ENCODE measurements at regions not wholly inside any gene's neighbourhood (a gene's known extent, or its start where the extent isn't known, plus 50 kb on each side); places are given as distances from the start of the nearest gene placed in this dataset.

GRCh38 chr7:130951303-130951975 lies 217.4 kb upstream of the KLF14 start:
- Histone ChIP-seq H3K9ac (ENCODE audit: low read length) (no peak overlapping the region), H2AFZ (ENCODE audit: low read length) (no peak overlapping the region), H4K20me1 (ENCODE audit: insufficient read depth, low read length) (peaks cover 55% of the 10 kb centered on the region), H3K27me3 (replicated peaks; ENCODE audit: insufficient read depth, low read length) (no peaks in the 10 kb centered on the region), H3K9me3 (replicated peaks; ENCODE audit: insufficient read depth, low read length) (no peaks in the 10 kb centered on the region), H3K36me3 (replicated peaks; ENCODE audit: insufficient read depth, low read length) (peaks cover 2% of the 10 kb centered on the region), H3K27ac (ENCODE audit: low read length) (no peak overlapping the region), H3F3A (ENCODE audit: insufficient read depth, low read length) (no peaks in the 10 kb centered on the region; the same call in 1 of the 2 replicates), H3K4me2 (ENCODE audit: low read depth, low read length) (no peak overlapping the region), H3K9me2 (replicated peaks; ENCODE audit: insufficient read depth, low read length) (no peaks in the 10 kb centered on the region), H3K4me1 (ENCODE audit: low read length) (peaks cover 11% of the 10 kb centered on the region), H3K79me2 (ENCODE audit: low read length) (peaks cover 97% of the 10 kb centered on the region), H3K4me3 (ENCODE audit: low read length) (no peak overlapping the region)
- TF ChIP-seq EZH2 (optimal IDR thresholded peaks at IDR 0.05; ENCODE audit: low read depth, low read length) (no peak), EZH2phosphoT487 (IDR thresholded peaks at IDR 0.05; ENCODE audit: low read length) (no peak), CTCF (IDR thresholded peaks at IDR 0.05; ENCODE audit: low read length) (no peak)
- DNase-seq, result no peak

GRCh38 chr7:130951976-130952876 lies 218.2 kb upstream of the KLF14 start:
- peaks cover 57% of the 10 kb centered on the region for H4K20me1 ChIP-seq (ENCODE audit: insufficient read depth, low read length)
- H3K27ac ChIP-seq (ENCODE audit: low read length), result no peak overlapping the region

GRCh38 chr7:130953196-130953595 lies 219.2 kb upstream of the KLF14 start:
- Histone ChIP-seq H4K20me1 (ENCODE audit: insufficient read depth, low read length) (peaks cover 48% of the 10 kb centered on the region), H3K36me3 (replicated peaks; ENCODE audit: insufficient read depth, low read length) (peaks cover 2% of the 10 kb centered on the region; the same call in 1 of the 2 replicates), H3K4me1 (ENCODE audit: low read length) (peaks cover 5% of the 10 kb centered on the region), H3K9me2 (replicated peaks; ENCODE audit: insufficient read depth, low read length) (no peaks in the 10 kb centered on the region), H2AFZ (ENCODE audit: low read length) (no peak overlapping the region), H3K4me2 (ENCODE audit: low read depth, low read length) (no peak overlapping the region), H3K4me3 (ENCODE audit: low read length) (no peak overlapping the region), H3K9ac (ENCODE audit: low read length) (no peak overlapping the region), H3K27ac (ENCODE audit: low read length) (no peak overlapping the region), H3K9me3 (replicated peaks; ENCODE audit: insufficient read depth, low read length) (no peaks in the 10 kb centered on the region), H3F3A (ENCODE audit: insufficient read depth, low read length) (no peaks in the 10 kb centered on the region; the same call in 1 of the 2 replicates), H3K79me2 (ENCODE audit: low read length) (peaks cover 97% of the 10 kb centered on the region), H3K27me3 (replicated peaks; ENCODE audit: insufficient read depth, low read length) (no peaks in the 10 kb centered on the region)
- TF ChIP-seq EZH2 (optimal IDR thresholded peaks at IDR 0.05; ENCODE audit: low read depth, low read length) (no peak), EZH2phosphoT487 (IDR thresholded peaks at IDR 0.05; ENCODE audit: low read length) (no peak), CTCF (IDR thresholded peaks at IDR 0.05; ENCODE audit: low read length) (no peak)
- no peak for DNase-seq

More at GRCh38 chr7:130951976-130952876, 218.2 kb upstream of the KLF14 start:
- Histone ChIP-seq H3K4me3 (ENCODE audit: low read length) (no peak overlapping the region), H3K36me3 (replicated peaks; ENCODE audit: insufficient read depth, low read length) (peaks cover 2% of the 10 kb centered on the region), H3K79me2 (ENCODE audit: low read length) (peaks cover 97% of the 10 kb centered on the region), H3K9me3 (replicated peaks; ENCODE audit: insufficient read depth, low read length) (no peaks in the 10 kb centered on the region), H3K4me1 (ENCODE audit: low read length) (peaks cover 11% of the 10 kb centered on the region), H3K27me3 (replicated peaks; ENCODE audit: insufficient read depth, low read length) (no peaks in the 10 kb centered on the region), H3K9ac (ENCODE audit: low read length) (no peak overlapping the region), H3K9me2 (replicated peaks; ENCODE audit: insufficient read depth, low read length) (no peaks in the 10 kb centered on the region), H3K4me2 (ENCODE audit: low read depth, low read length) (no peak overlapping the region), H2AFZ (ENCODE audit: low read length) (no peak overlapping the region), H3F3A (ENCODE audit: insufficient read depth, low read length) (no peaks in the 10 kb centered on the region; the same call in 1 of the 2 replicates)
- no peak for DNase-seq
- TF ChIP-seq EZH2 (optimal IDR thresholded peaks at IDR 0.05; ENCODE audit: low read depth, low read length) (no peak), CTCF (IDR thresholded peaks at IDR 0.05; ENCODE audit: low read length) (no peak), EZH2phosphoT487 (IDR thresholded peaks at IDR 0.05; ENCODE audit: low read length) (no peak)
